Esophagus mucosa (tissue), 1 donor: ENCODE measurements at regions not wholly inside any gene's neighbourhood (a gene's known extent, or its start where the extent isn't known, plus 50 kb on each side); places are given as distances from the start of the nearest gene placed in this dataset.

Experiments
- ATAC-seq: fragments of 200-7000 bp; cut with Tn5 transposase; one replicate; pipeline ENCODE4 v1.9.1; 2020
- donor health status: DM: yes; HTN: yes; CAD: no.

DNA sequence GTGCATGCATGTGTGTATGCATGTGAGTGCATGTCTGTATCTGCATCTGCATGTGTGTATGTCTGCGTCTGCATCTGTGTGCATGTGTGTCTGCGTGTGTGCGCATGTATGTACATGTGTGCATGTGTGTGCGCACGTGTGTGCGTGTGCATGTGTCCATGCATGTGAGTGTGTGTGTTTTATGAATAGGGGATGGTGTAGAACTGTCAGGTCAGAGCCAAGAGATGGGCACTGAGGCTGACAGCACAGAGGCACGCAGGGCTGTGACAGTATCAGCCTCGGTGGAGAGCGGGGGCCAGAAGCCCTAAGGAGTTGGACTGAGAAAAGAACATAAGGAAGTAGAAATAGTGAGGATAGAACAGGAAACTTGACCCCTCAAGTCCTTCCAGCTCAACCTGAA, 494.0 kb upstream of the MYT1L start:
- no peak for ATAC-seq

- ATAC-seq: no peak
Observed at GRCh38 chr2:2824588-2824987, 493.5 kb upstream of the MYT1L start.

GRCh38 chr2:2823061-2823753, 492.1 kb upstream of the MYT1L start:
- ATAC-seq: no peak

DNA sequence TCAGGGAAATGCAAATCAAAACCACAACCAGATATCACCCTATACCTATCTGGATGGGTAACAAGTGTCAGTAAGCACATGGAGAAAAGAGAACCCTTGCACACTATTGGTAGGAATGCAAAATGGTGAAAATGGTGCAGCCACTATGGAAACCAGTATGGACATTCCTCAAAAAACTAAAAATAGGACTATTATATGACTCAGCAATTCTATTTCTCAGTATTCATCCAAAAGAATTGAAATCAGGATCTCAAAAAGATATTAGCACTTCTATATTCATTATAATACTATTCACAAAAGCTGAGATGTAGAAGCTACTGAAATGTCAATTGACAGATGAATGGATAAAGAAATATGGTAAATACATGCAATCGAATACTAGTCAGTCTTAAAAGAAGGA, 491.1 kb upstream of the MYT1L start:
- no peak for ATAC-seq

- no peak for ATAC-seq
Observed at GRCh38 chr2:2812648-2813047, 481.6 kb upstream of the MYT1L start.

DNA sequence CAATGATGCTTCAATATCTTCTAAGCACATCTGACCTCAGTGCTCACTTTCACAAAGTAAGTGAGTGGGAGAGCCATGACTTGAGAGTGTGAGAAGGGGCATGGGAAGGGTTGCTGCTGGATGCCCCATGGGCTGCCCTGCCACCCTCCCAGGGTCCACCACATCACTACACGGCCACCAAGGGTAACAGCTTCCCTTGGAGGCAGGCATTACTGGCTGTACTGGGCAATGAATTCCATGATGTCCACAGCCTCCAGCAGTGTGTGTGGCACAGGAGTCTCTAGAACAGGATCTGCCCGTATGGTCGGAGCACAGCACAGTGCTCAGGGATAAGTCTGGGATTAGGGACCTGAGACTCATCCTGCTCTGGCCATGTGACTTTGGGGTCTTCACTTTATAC, 481.0 kb upstream of the MYT1L start:
- ATAC-seq: no peak

GRCh38 chr2:2810504-2810903, 479.4 kb upstream of the MYT1L start:
- no peak for ATAC-seq

DNA sequence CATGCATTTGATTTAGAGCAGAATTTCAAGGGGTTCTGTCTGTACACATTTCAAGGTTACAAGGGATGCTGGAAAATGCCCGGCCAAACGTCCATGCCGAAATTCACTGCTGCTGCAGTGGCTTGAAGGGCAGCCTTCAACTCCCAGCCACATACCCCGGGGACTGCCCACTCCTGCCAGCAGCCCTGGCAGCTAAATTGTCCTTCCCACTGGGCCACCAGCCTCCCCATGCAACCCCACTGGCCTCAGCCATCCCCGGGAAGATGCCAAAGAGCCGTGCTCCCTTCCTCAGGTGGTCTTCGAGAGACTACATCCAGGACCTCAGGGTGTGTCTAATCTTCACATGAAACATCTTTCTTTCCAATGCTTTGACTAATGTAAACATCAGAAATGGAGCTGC, 478.7 kb upstream of the MYT1L start:
- ATAC-seq: no peak

GRCh38 chr2:2808551-2809058, 477.5 kb upstream of the MYT1L start:
- no peak for ATAC-seq

GRCh38 chr2:2806711-2807110, 475.6 kb upstream of the MYT1L start:
- ATAC-seq: no peak

DNA sequence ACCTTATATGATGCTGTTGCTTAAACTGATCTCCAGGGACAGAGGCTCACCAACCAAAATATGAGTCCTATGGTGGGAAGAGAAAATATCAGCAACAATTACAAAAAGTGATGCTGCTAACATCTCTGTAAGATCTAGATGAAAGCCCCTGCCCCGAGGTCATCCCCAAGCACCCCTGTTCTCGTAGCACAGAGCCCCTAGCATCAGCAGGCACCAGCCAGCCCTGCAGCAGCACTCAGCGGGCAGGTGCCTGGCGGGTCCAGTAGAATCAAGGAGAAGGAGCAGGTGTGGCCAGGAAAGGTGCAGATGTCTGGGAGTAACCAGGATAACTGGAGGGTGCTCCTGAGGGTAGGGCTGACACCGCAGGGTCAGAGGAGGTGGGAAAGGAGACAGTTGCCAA, 474.2 kb upstream of the MYT1L start:
- ATAC-seq: no peak

GRCh38 chr2:2804528-2804927, 473.5 kb upstream of the MYT1L start:
- ATAC-seq: no peak

GRCh38 chr2:2801458-2801857, 470.4 kb upstream of the MYT1L start:
- ATAC-seq: no peak

- no peak for ATAC-seq
Observed at GRCh38 chr2:2800697-2801096, 469.6 kb upstream of the MYT1L start.

DNA sequence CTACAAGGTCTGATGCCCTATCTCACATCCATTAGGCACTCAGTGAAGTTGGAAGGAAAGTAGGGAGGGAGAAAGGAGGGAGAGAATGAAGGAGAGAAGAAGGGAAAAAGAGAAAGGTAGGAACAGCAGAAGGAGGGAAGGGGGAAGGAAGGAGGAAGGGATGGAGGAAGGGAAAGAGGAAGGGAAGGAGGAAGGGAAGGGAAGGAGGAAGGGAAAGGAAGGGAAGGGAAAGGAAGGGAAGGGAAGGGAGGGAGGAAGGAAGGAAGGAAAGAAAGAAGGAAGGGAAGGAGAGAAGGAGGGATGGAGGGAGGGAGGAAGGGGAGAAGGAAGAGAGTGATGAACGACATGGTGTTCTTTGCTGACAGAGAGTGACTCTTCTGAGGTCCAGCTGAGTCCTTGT, 468.9 kb upstream of the MYT1L start:
- ATAC-seq: no peak

- no peak for ATAC-seq
Observed at GRCh38 chr2:2799151-2799697, 468.1 kb upstream of the MYT1L start.

DNA sequence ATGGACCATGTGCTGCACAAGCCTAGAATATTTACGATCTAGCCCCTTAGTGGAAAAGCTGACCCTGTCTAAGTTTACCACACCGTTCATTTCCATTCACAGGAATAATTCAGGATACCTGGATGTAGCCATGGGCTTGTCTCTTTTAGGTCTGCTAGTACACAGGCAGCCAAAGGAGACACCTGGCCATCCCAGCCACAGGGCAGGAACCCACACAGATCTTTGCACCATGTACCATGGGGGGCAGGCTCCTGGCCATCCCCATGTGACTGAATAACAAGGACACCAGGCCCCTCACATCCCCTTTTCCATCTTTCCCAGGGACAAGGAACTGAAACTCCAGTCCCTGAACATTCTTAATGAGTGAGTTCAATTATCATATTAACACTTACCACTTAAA, 467.3 kb upstream of the MYT1L start:
- no peak for ATAC-seq

DNA sequence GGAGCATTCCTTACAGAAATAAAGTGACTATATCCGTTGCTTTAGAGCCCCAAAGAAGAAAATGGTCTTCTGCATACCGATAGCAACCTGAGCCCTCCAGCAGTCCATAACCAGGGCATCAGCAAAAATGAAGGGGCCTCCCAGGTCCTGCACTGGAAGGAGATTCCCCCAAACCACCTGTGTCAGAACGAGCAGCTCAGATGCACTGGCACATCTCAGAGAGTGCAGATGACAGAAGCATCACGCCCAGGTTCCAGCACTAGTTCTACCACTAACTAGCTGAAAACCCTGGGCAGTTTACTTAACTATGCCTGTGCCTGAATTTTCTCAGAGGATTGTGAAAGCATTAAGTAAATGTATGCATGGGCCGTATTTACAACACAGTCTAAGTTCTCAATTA, 466.7 kb upstream of the MYT1L start:
- no peak for ATAC-seq

GRCh38 chr2:2796207-2796606, 465.1 kb upstream of the MYT1L start:
- ATAC-seq: no peak

GRCh38 chr2:2795438-2796091, 464.5 kb upstream of the MYT1L start:
- ATAC-seq: no peak

GRCh38 chr2:2793925-2794560, 463.0 kb upstream of the MYT1L start:
- no peak for ATAC-seq

GRCh38 chr2:2793514-2793913, 462.4 kb upstream of the MYT1L start:
- ATAC-seq: no peak

DNA sequence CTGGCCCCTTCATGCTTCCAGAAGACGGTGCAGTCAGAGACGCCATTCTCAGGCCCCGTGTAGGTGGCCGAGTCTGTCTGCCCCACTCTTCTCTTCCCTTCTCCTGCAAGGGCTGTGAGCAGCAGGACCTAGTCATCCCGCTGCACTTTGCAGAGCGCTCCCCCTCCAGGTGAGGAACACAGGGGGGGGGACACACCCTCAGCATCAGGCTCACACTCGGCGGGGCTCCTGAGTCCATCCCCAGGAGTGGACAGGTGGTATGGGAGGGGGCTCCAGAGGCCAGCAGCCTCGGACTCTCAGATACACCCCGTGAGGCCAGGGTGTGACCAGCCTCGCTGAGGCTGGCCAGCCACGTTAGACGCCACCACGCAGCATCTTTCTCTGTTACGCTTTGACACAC, 460.5 kb upstream of the MYT1L start:
- no peak for ATAC-seq

DNA sequence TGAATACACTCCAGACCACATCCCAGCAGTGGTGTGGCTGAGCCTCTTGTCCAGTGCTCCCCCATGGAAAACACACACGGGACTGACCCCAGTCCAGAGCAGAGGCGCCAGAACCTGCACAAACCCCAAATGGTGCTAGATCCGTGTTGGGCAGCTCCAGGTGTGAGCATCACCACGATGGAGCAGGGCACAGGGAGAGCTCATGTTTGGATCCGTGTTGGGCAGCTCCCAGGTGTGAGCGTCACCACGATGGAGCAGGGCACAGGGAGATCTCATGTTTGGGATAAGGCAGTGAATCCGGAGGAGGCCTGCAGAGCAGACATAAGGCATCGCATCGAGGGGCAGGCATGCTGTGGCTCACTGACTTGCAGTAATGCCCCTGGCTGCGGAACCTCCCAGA, 460.0 kb upstream of the MYT1L start:
- ATAC-seq: no peak
